A549 (cell line): ENCODE measurements at regions not wholly inside any gene's neighbourhood (a gene's known extent, or its start where the extent isn't known, plus 50 kb on each side); places are given as distances from the start of the nearest gene placed in this dataset.

Source experiments
- CTCF ChIP-seq: fragments of >200 bp; sonication (Bioruptor Twin); formaldehyde crosslinking; IDR thresholded peaks from 3 replicates; pipeline ENCODE4 v1.5.1; 2016
- EP300 ChIP-seq, 2 experiments: fragments of >200 bp; sonication (Bioruptor Twin); formaldehyde crosslinking; IDR thresholded peaks; 2 replicates in 1 of 2; 3 replicates in 1 of 2; pipeline ENCODE4 v1.6.1; 2016 to 2017
- JUNB ChIP-seq: fragments of >200 bp; sonication (Bioruptor Twin); formaldehyde crosslinking; IDR thresholded peaks from 2 replicates; pipeline ENCODE4 v1.6.1; 2016
- KDM5A ChIP-seq: fragments of 200-600 bp; sonication (generic); IDR thresholded peaks from 2 replicates; pipeline ENCODE4 v1.6.1; 2016; ENCODE audit warnings: antibody characterized with exemption, mild to moderate bottlenecking
- MAX ChIP-seq: IDR thresholded peaks from 2 replicates; pipeline ENCODE4 v1.6.1; 2012
- POLR2A ChIP-seq: IDR thresholded peaks from 2 replicates; pipeline ENCODE4 v1.6.1; 2012; ENCODE audit warnings: mild to moderate bottlenecking, low read length
- POLR2AphosphoS2 ChIP-seq: conservative IDR thresholded peaks from 2 replicates; pipeline ENCODE4 v1.6.1; 2012; ENCODE audit warnings: low read length, improper control_type of control experiment, inconsistent platforms
- RAD21 ChIP-seq, 2 experiments: fragments of >200 bp in 1 of 2; sonication (Bioruptor Twin) in 1 of 2; formaldehyde crosslinking in 1 of 2; IDR thresholded peaks in 1 of 2; conservative IDR thresholded peaks in 1 of 2; 2 replicates in 1 of 2; 3 replicates in 1 of 2; pipeline ENCODE4 v1.6.1; 2012 to 2018; ENCODE audit warnings: inconsistent platforms in 1 of 2
- RCOR1 ChIP-seq: fragments of 150-350 bp; IDR thresholded peaks from 2 replicates; pipeline ENCODE4 v1.6.1; 2014; ENCODE audit warnings: antibody characterized with exemption, low read length, low read depth
- REST ChIP-seq: fragments of 200-600 bp; sonication (generic); IDR thresholded peaks from 2 replicates; pipeline ENCODE4 v1.6.1; 2016; ENCODE audit warnings: antibody characterized with exemption, mild to moderate bottlenecking, moderate library complexity
- SMC3 ChIP-seq: fragments of >200 bp; sonication (Bioruptor Twin); formaldehyde crosslinking; IDR thresholded peaks from 3 replicates; pipeline ENCODE4 v1.6.1; 2018; ENCODE audit warnings: inconsistent platforms
- ZFP36 ChIP-seq: fragments of 450-650 bp; IDR thresholded peaks from 2 replicates; pipeline ENCODE4 v1.6.1; 2014; ENCODE audit warnings: borderline replicate concordance; ENCODE audit not compliant: partially characterized antibody

DNA sequence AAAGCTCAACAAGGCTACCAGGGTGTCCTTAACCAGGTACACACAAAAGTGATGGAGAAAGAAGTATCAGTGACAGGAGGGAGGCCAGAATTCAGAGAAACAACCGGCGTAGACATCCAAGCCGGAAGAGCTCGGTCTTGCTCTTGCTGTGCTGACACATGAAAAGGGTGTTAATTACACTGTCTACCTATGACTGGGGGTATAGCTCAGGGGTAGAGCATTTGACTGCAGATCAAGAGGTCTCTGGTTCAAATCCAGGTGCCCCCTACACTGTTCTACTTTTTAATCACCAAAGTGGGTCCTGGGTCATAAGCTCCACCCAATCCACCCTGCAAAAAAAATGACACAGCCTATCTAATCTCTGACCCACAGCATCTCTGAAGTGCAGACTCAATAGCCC is 86.9 kb upstream of the ZNF746 start:
- TF ChIP-seq CTCF (no peak), EP300 (IDR thresholded peaks at IDR 0.05) (no peak), SMC3 (no peak), RCOR1 (no peak), POLR2AphosphoS2 (no peak), RAD21 (conservative IDR thresholded peaks at IDR 0.05 in 1 of 2, IDR thresholded peaks at IDR 0.05 in 1 of 2) (no peak), KDM5A (no peak), JUNB (no peak), REST (no peak), ZFP36 (no peak), MAX (no peak), POLR2A (no peak)
